ENCODE measurements at regions not wholly inside any gene's neighbourhood (a gene's known extent, or its start where the extent isn't known, plus 50 kb on each side); places are given as distances from the start of the nearest gene placed in this dataset.

DNA sequence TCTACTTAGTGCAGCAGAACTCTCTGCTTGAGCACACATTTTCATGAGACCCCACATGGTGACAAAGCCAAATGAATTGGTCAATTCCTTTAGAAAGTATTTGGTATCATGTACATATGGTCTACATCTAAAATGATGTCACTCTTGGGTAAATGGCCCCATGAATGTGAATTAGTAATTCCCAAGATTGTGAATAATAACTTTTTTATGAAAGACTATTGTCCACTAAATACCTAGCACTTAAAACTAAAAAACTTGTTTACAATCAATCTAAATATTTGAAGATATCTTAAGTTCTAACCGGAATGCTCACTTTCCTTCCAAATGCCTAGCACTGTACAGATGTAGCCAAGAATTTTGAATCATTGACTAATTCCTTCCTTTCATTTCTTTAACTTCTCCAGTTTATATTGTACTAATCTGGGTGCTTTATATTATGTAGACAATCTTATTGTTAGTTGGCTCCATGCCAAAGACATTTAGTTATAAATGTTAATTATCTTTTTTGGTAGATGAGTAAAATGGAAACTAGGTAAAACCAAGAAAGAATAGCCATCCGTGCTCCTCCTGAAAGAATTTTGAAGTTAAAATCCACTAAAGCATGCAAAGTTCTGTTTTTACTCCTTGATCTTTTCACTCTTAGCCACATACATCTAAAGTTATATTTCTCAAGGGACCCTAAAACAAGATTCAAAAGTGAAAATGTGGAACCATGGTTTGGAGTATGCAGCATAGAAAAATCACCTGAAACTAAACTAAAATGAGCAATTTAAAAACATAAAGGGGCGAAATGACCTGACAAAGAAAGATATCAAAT, 145.0 kb upstream of the ARHGAP20 start:
- no peak overlapping the region for H3K27ac ChIP-seq (ENCODE audit: low read length)
- no peaks in the 10 kb centered on the region for H3K36me3 ChIP-seq (ENCODE audit: control insufficient read depth, insufficient read depth, low read length)
- intact Hi-C loops (cut with micrococcal nuclease; ENCODE audit: unreplicated experiment) (no loop called here), in situ Hi-C loops (cut with HindIII; ENCODE audit: low pct_unique_long_range_greater_than_20kb, low sequenced_read_pairs) (no loop called here)
- POLR2A ChIA-PET = no interaction called here
- ATAC-seq (no peak), DNase-seq (ENCODE audit: low read depth, low spot score) (no peak)
- no peak overlapping the region for H3K4me3 ChIP-seq (ENCODE audit: low read depth in 2 of 2, low read length in 2 of 2)
- no peaks in the 10 kb centered on the region for H3K9me3 ChIP-seq (ENCODE audit: control insufficient read depth, insufficient read depth, low read depth, low read length)
- CTCF ChIA-PET = no interaction called here
- no TSS peak for BruUV-seq (replicated peaks)
- no peaks in the 10 kb centered on the region for H3K4me1 ChIP-seq (ENCODE audit: control insufficient read depth, insufficient read depth, low read length)
- TF ChIP-seq SIN3A (IDR thresholded peaks at IDR 0.05; ENCODE audit: borderline replicate concordance, insufficient read depth, low read depth, low read length) (no peak), POLR2AphosphoS5 (IDR thresholded peaks at IDR 0.05; ENCODE audit: low read depth, low read length) (no peak)
- H3K27me3 ChIP-seq (ENCODE audit: control insufficient read depth, insufficient read depth, low read length) = no peaks in the 10 kb centered on the region

DNA sequence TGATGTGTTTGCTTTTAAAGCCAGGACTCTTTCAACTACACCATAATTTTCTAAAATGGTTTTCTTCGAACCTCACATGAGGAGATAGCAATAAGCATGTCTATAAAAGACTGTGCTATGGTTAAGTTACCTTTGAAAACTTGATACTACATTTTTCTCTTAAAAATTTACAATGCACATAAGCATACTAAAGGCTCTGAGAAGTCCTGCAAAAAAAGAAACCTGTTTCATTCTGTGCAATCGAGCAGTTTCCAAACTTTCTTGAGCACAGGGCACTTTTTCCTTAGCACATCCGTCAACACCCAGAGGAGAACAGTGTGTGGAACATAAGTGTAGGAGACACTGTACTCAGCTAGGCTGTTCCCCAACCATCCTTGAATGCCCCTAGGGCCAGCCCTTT, 144.1 kb upstream of the ARHGAP20 start:
- TF ChIP-seq TCF7L2 (IDR thresholded peaks at IDR 0.05; ENCODE audit: low read depth, low read length) (no peak), POLR2AphosphoS5 (IDR thresholded peaks at IDR 0.05; ENCODE audit: low read depth, low read length) (no peak), CTCF (IDR thresholded peaks at IDR 0.05) (no peak), SIN3A (IDR thresholded peaks at IDR 0.05; ENCODE audit: borderline replicate concordance, insufficient read depth, low read depth, low read length) (no peak)
- TF ChIP-seq, protein P1, sequence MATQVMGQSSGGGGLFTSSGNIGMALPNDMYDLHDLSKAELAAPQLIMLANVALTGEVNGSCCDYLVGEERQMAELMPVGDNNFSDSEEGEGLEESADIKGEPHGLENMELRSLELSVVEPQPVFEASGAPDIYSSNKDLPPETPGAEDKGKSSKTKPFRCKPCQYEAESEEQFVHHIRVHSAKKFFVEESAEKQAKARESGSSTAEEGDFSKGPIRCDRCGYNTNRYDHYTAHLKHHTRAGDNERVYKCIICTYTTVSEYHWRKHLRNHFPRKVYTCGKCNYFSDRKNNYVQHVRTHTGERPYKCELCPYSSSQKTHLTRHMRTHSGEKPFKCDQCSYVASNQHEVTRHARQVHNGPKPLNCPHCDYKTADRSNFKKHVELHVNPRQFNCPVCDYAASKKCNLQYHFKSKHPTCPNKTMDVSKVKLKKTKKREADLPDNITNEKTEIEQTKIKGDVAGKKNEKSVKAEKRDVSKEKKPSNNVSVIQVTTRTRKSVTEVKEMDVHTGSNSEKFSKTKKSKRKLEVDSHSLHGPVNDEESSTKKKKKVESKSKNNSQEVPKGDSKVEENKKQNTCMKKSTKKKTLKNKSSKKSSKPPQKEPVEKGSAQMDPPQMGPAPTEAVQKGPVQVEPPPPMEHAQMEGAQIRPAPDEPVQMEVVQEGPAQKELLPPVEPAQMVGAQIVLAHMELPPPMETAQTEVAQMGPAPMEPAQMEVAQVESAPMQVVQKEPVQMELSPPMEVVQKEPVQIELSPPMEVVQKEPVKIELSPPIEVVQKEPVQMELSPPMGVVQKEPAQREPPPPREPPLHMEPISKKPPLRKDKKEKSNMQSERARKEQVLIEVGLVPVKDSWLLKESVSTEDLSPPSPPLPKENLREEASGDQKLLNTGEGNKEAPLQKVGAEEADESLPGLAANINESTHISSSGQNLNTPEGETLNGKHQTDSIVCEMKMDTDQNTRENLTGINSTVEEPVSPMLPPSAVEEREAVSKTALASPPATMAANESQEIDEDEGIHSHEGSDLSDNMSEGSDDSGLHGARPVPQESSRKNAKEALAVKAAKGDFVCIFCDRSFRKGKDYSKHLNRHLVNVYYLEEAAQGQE (IDR thresholded peaks at IDR 0.05; ENCODE audit: insufficient read depth in 1 of 2, low read depth in 2 of 2, low read length in 1 of 2) = no peak
- ChIA-PET CTCF (no interaction called here), POLR2A (no interaction called here)
- Histone ChIP-seq H3K4me1 (ENCODE audit: control insufficient read depth, insufficient read depth, low read length) (no peaks in the 10 kb centered on the region), H3K27ac (ENCODE audit: low read length) (no peak overlapping the region), H3K9me3 (ENCODE audit: control insufficient read depth, insufficient read depth, low read depth, low read length) (no peaks in the 10 kb centered on the region), H3K36me3 (ENCODE audit: control insufficient read depth, insufficient read depth, low read length) (no peaks in the 10 kb centered on the region), H3K4me3 (ENCODE audit: low read depth in 2 of 2, low read length in 2 of 2) (no peak overlapping the region), H3K27me3 (ENCODE audit: control insufficient read depth, insufficient read depth, low read length) (no peaks in the 10 kb centered on the region)
- DNase-seq (ENCODE audit: low read depth, low spot score) (no peak), ATAC-seq (no peak)
- in situ Hi-C loops (cut with HindIII; ENCODE audit: low pct_unique_long_range_greater_than_20kb, low sequenced_read_pairs) (no loop called here), intact Hi-C loops (cut with micrococcal nuclease; ENCODE audit: unreplicated experiment) (no loop called here)
- no TSS peak for BruUV-seq (replicated peaks)

DNA sequence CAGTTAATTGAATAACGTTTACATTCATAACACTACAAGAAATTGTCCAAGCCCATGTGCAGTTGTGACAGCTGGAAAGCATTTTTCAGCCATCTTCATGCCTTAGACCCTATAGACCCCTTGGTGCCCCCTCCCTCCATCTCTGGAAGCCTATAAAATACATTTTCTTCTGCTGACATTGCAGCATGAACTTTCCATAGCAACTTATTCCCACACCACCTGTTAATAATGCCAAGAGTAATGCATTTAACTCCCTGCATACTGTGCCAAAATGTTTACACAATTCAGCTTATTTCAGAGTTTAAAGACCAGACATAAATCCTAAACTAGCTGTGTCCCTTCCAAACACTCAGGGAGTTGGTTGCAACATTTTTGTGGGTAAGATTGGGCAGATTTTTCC, 143.0 kb upstream of the ARHGAP20 start:
- ATAC-seq (no peak), DNase-seq (ENCODE audit: low read depth, low spot score) (no peak)
- no TSS peak for BruUV-seq (replicated peaks)
- no peaks in the 10 kb centered on the region for H3K4me1 ChIP-seq (ENCODE audit: control insufficient read depth, insufficient read depth, low read length)
- intact Hi-C loops (cut with micrococcal nuclease; ENCODE audit: unreplicated experiment) = no loop called here
- H3K4me3 ChIP-seq (ENCODE audit: low read depth in 2 of 2, low read length in 2 of 2) = no peak overlapping the region
- in situ Hi-C loops (cut with HindIII; ENCODE audit: low pct_unique_long_range_greater_than_20kb, low sequenced_read_pairs) = no loop called here
- POLR2A ChIA-PET = no interaction called here
- no peaks in the 10 kb centered on the region for H3K9me3 ChIP-seq (ENCODE audit: control insufficient read depth, insufficient read depth, low read depth, low read length)
- TF ChIP-seq CTCF (IDR thresholded peaks at IDR 0.05) (no peak), POLR2AphosphoS5 (IDR thresholded peaks at IDR 0.05; ENCODE audit: low read depth, low read length) (no peak), TCF7L2 (IDR thresholded peaks at IDR 0.05; ENCODE audit: low read depth, low read length) (no peak), SIN3A (IDR thresholded peaks at IDR 0.05; ENCODE audit: borderline replicate concordance, insufficient read depth, low read depth, low read length) (no peak)
- TF ChIP-seq, protein P1 (IDR thresholded peaks at IDR 0.05; ENCODE audit: insufficient read depth in 1 of 2, low read depth in 2 of 2, low read length in 1 of 2) = no peak
- CTCF ChIA-PET = no interaction called here
- no peak overlapping the region for H3K27ac ChIP-seq (ENCODE audit: low read length)
- no peaks in the 10 kb centered on the region for H3K27me3 ChIP-seq (ENCODE audit: control insufficient read depth, insufficient read depth, low read length)
- no peaks in the 10 kb centered on the region for H3K36me3 ChIP-seq (ENCODE audit: control insufficient read depth, insufficient read depth, low read length)
